Omental fat pad (tissue), 3 donors: ENCODE measurements at regions not wholly inside any gene's neighbourhood (a gene's known extent, or its start where the extent isn't known, plus 50 kb on each side); places are given as distances from the start of the nearest gene placed in this dataset.
"Not testable (repeated sequence)": the region's sequence is repeated elsewhere in the genome, so short reads cannot be mapped to it uniquely, and the experiment has no call there.

Source experiments
- ATAC-seq: fragments of 150-250 bp; one replicate; pipeline ENCODE4 v1.9.1; 2016; ENCODE audit warnings: mild to moderate bottlenecking, moderate library complexity; ENCODE audit not compliant: low FRiP score
- DNase-seq: peaks from one replicate; pipeline ENCODE4 v3.0.0-alpha.2; 2019; ENCODE audit warnings: low spot score
- TF ChIP-seq, protein P1 (sequence below), 3 donors: fragments of 450-650 bp; IDR thresholded peaks; one replicate each; pipeline ENCODE4 v1.5.1; 2016 to 2017; ENCODE audit warnings: antibody characterized with exemption in 3 of 3, mild to moderate bottlenecking in 3 of 3, moderate library complexity in 2 of 3

DNA sequence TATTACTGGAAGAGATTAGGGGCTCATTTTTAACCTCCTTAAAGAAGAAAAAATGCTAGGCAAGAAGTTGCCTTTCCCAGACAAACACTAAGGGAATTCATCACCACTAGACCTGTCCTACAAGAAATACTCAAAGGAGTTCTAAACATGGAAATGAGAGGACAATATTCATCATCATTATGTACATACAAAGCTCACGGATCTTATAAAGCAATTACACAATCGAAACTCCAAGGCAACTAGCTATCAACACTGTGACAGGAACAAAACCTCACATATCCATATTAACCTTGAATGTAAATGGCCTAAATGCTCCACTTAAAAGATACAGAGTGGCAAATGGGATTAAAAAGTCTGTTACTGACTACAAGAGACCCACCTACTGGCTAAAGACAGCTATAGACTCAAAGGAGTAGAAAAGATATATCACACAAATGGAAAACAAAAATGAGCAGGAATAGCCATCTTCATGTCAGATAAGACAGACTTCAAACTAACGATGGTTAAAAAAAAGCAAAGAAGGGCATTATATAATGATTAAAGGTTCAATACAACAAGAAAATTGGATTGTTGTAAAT is 246.6 kb downstream of the ADRA2A start:
- DNase-seq (no peak), ATAC-seq (no peak)
- TF ChIP-seq, protein P1, sequence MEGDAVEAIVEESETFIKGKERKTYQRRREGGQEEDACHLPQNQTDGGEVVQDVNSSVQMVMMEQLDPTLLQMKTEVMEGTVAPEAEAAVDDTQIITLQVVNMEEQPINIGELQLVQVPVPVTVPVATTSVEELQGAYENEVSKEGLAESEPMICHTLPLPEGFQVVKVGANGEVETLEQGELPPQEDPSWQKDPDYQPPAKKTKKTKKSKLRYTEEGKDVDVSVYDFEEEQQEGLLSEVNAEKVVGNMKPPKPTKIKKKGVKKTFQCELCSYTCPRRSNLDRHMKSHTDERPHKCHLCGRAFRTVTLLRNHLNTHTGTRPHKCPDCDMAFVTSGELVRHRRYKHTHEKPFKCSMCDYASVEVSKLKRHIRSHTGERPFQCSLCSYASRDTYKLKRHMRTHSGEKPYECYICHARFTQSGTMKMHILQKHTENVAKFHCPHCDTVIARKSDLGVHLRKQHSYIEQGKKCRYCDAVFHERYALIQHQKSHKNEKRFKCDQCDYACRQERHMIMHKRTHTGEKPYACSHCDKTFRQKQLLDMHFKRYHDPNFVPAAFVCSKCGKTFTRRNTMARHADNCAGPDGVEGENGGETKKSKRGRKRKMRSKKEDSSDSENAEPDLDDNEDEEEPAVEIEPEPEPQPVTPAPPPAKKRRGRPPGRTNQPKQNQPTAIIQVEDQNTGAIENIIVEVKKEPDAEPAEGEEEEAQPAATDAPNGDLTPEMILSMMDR (IDR thresholded peaks at IDR 0.05) = no peak

DNA sequence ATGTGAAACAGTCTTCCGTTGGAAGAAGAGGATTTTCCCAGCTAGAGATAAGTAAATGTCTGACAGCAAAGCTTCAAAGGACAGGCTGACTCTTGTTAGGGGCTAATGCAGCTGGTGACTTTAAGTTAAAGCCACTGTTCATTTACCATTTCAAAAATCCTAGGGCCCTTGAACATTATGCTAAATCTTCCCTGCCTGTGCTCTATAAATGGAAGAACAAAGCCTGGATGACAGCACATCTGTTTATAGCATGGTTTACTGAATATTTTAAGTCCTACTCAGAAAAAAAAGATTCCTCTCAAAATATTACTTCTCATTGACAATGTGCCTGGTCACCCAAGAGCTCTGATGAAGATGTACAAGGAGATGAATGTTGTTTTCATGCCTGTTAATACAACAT is 255.3 kb downstream of the ADRA2A start:
- ATAC-seq, DNase-seq: not testable (repeated sequence)

DNA sequence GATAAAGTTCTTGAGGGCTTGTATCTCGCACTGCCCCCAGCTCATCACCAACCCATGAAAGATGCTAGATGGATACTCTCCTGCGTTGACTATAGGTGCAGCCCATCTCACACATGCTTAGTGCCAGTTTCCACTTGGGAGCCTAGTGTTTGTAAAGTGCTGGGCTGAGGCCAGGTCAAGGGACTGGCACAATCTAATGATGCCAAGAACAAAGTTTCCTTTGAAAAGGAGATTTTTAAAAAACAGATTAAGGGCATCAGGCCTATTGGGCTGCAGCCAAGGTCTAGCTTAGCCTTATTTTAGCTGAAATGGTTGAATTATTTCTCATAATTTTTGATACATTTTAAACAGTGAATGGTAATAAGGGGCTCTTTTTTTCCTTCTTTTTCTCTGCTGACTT is 259.0 kb downstream of the ADRA2A start:
- ATAC-seq (no peak), DNase-seq (no peak)
- TF ChIP-seq, protein P1 (IDR thresholded peaks at IDR 0.05) = no peak

DNA sequence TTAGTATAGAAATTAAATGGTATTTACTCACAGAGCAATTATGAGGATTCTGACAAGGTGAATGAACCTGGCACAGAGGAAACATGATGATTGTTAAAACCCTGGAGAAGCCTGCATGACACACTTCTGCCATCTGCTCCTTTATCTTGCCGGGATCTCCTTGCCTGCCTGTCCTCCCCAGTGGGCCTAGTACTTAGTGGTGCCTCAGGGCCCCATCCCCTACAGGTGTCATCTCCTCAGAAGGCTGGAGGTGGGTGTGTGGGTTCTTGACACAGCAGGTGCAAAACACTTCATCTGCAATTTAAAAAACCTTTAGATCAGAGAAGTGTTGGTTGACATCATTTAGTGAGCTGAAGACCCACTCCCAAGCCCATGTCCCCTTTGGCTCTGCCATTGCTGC is 261.2 kb downstream of the ADRA2A start:
- DNase-seq = no peak
- no peak for ATAC-seq

DNA sequence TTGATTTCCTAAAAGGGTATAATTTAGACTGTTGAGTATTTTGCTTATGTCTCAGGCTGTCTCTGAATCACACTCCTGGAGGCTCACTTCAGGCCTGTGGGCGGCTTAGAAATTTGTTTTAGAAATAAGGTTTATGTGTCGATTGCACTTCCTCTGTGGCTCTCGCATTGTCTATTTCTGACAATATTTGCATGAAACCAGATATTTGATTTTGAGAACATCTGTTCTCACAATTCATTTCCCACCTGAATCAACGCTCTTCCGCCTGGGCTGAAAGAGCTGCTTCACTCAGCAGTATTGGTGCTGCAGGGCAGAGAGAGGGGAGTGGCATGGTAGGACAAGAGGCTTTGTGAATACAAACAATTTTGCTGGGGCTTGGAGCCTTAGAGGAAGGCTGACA is 262.0 kb downstream of the ADRA2A start:
- ATAC-seq = no peak
- DNase-seq = no peak
- TF ChIP-seq, protein P1 (IDR thresholded peaks at IDR 0.05) = no peak

More for the DNA sequence above, 261.2 kb downstream of the ADRA2A start:
- TF ChIP-seq, protein P1 (IDR thresholded peaks at IDR 0.05) = no peak

DNA sequence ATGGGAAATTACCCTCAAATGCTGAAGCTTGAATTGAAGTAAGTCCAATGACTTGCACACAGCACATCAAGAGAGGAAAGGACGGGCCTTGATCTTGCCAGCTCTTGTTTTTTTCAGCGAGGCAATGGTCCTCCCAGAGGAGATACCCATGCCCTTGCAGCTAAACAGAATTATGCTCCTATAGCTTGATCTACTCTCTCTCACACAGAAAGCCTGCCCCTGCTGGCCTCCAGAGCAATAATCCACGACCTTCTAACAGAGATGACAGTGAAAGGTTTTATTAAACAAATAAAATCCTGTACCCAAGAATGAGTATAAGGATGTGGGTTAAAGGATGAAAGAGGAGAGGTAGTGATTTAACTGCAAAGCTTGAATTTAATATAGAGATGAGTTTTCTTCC is 268.0 kb downstream of the ADRA2A start:
- ATAC-seq = no peak

DNA sequence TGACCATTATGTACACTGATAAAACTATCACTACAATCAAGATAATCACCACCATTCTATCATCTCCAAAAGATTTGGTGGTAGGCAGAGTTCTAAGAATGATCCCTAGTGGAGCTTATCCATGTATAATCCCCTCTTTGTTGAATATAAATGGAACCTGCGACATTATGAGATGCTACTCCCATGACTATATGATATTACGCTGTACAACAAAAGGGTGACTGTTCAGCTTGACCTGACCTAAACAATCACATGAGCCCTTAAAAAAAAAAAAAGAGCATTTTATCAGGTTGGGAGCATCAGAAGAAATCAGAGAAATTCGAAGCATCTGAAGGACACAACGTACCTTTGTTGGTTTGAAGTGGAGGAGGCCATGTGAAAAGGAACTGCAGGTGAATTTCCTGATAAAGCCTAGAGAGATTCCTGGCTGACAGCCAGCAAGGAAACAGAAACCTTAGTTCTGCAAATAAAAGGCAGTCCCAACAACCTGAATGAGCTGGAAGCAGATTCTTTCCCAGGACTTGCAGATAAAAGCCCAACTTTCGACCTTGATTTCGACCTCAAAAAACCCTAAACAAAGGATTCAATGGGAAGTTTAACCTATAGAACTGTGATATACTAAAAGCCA is 270.7 kb downstream of the ADRA2A start:
- TF ChIP-seq, protein P1 (IDR thresholded peaks at IDR 0.05) = no peak
- DNase-seq (no peak), ATAC-seq (no peak)

More for the DNA sequence above, 268.0 kb downstream of the ADRA2A start:
- TF ChIP-seq, protein P1 (IDR thresholded peaks at IDR 0.05) = no peak
- no peak for DNase-seq
